ENCODE measurements at regions not wholly inside any gene's neighbourhood (a gene's known extent, or its start where the extent isn't known, plus 50 kb on each side); places are given as distances from the start of the nearest gene placed in this dataset.

DNA sequence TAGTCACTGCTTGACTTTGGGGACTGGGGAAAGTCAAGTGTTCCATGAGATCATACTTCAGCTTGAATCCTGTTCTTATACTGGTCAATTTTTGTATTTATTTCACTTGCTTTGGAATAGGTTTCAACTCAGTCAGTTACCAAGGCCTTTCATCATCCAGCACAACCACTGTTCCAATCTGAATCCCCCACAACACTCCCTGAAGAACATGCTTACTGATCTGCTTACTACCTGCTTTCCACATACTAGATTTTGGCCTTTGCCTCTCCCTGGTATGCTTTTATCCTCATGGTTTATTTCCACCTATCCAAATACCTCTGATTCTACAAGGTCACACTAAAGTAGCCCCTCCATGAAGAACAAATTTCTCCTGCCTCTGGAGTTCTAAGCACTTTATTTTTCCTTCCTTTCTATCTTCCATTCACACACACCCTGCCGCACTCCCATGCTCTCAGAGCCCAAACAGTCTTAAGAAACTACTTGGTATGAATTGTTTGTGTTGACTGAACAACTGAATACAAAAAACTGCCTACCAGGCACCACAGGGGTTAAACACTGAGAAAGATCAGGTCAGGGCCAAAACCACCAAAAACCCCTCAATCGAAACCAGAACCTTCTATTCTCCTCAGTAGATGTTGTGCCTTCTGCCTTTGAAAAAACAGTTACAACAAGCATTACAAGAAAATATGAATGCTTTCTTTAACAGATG is 178.1 kb downstream of the AVL9 start:
- TF ChIP-seq CTCF (IDR thresholded peaks at IDR 0.05) (no peak), POLR2A (IDR thresholded peaks at IDR 0.05) (no peak)
